GM18502 (cell line): ENCODE measurements at regions not wholly inside any gene's neighbourhood (a gene's known extent, or its start where the extent isn't known, plus 50 kb on each side); places are given as distances from the start of the nearest gene placed in this dataset.
"Not testable (repeated sequence)": the region's sequence is repeated elsewhere in the genome, so short reads cannot be mapped to it uniquely, and the experiment has no call there.

Experiments used
- ATAC-seq: cut with Tn5 transposase; IDR thresholded peaks from one replicate; pipeline ENCODE4 v1.9.1; 2021; ENCODE audit warnings: mild to moderate bottlenecking; ENCODE audit not compliant: unreplicated experiment, poor library complexity

DNA sequence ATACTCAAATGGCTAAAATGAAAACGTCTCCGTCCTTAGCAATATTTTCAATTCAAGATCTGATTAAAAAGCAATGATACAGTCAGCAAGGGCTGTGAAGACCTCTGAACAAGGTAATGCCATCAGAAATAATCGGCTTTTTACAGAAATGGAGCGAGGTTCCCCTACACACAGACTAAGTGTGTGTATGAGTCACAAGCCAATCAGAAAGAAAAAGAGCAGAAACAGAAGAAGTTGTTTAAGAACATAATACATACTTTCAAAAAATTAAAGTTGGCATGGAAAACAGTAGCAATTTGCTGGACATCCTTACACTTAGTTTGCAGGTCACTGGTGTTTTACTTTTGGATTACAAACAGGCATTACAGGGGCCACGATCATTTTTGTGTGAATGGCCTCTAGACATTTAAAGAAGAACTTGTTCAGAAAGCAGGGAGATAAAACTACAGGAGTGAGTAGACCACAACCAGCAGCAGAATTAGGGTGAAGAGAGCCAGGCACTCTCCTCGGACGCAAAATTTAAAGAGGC is 350.0 kb upstream of the RUNX1 start:
- no peak for ATAC-seq

DNA sequence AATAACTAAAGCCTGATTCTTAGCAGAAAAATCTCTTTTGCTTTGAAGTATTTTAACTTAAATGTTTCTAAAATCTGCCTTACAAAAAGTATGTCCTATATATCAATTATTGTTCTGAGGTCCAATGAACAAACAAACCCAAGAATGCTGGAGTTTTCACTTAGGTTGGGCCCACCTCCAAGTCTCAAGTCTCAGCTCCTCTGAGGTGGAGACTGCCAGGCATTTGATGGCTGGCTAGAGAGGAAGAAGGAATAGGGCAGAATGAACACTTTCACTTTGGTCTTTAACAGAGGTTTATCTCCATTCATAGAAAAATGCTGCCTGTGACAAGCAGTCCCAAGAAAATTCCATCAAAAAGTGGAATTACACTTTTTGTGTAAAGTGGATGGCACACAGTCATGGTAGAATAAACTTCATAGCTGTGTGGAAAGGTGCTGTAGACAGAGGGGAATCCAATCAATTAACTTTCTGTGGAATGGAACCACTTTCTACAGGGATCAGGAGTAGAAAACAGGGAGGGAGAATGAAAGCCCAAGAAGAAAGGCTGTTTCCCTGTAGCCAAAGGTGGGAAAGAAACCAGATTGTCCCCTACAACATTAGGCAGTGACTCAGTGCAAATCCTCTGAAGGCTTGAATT is 349.4 kb upstream of the RUNX1 start:
- no peak for ATAC-seq

DNA sequence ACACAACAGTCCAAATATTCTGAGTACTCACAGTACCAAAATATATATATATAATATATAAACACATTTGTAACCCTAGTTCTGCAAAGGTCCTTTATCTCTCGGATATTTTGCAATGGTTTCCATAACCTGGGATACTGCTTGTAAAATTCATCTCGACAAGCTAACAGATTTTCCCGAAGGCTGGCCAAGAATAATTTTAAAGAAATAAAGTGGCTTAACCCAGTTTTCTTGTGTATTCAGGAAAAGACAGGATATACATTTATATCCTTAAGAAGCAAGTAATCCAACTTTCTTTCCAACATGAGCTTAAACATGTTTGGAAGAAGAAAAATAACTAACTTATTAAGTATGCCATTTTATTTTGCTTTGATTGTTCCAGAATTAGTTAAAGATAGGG is 348.7 kb upstream of the RUNX1 start:
- ATAC-seq = no peak

DNA sequence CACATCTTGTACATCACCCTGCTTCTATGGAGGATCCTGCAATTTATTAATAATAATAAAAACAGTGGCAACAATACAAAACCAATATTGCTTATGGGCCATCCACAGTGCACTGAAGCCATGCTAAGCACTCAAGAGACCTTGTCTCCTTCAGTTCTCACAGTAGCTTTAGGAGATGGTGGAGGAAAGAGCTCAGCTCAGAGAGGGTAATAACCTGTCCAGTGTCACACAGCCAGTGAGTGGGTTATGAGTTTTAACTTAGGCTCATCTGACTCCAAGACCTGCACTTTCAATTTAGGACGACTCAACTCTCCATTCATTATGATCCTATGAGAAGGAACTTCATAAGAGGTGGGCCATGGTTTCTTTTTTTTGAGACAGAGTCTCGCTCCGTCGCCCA is 347.6 kb upstream of the RUNX1 start:
- ATAC-seq = no peak

DNA sequence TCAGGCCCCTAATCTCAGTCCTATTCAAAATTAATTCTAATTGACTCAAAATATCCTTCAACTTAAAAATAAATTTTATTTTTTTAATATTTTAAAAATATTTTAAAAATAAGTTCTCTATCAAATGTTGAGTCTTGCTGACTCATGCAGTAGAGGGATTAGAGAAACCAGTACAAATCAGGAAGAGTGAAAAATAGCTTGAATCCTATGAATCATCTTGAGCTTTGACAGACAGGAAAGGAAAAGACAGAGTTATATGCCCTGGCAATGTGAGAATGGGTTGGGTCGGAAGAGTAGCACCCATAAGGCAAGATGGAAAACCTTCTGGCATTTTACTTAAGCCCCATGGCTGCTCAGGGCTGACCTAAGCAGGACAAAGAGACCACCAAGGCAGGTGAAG is 346.6 kb upstream of the RUNX1 start:
- ATAC-seq = no peak

DNA sequence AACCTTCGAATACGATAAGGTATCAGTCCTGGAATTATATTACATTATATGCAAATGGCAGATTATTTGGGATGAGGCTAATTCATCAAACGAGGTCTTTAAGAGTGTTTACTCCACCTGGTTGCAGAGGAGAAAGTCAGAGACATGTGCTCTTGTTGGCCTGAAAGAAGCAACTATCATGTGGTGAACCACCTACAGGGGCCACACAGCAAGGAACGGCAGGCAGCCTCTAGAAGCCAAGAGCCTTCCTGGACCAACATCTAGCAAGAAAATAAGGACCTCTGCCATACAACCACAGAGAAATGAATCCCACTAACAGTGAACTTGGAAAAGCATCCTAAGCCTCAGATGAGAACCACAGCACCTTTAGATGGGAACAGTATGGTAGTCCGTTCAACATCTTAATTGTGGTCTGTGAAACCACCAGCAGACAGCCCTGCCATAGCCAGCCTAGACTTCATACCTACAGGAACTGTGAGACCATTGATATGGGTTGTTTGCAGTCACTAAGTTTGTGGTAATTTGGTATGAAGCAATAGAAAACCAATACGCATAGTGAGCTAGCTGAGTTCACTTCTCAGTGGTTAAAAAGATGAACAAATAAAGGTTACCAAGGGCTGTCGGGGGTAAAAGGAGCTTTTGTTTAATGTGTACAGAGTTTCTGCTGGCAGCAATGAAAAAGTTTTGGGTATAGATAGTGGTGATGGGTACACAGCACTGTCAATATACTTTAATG is 345.7 kb upstream of the RUNX1 start:
- no peak for ATAC-seq

DNA sequence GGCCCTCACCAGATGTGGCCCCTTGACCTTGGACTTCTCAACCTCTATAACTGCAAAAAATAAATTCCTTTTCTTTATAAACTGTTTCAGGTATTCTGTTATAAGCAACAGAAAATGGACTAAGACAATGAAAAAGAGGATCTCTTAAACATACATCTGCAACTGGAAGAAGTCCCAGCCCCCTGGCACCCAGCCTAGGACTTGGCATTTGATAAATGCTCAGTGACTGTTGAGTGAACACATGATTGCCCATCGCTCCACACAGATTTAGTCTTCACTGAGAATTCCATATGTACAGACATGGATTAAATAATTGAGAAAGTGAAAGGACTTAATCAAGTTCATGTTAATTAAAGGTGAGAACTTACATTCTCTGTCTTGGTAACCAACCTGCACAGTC is 344.9 kb upstream of the RUNX1 start:
- ATAC-seq = no peak

DNA sequence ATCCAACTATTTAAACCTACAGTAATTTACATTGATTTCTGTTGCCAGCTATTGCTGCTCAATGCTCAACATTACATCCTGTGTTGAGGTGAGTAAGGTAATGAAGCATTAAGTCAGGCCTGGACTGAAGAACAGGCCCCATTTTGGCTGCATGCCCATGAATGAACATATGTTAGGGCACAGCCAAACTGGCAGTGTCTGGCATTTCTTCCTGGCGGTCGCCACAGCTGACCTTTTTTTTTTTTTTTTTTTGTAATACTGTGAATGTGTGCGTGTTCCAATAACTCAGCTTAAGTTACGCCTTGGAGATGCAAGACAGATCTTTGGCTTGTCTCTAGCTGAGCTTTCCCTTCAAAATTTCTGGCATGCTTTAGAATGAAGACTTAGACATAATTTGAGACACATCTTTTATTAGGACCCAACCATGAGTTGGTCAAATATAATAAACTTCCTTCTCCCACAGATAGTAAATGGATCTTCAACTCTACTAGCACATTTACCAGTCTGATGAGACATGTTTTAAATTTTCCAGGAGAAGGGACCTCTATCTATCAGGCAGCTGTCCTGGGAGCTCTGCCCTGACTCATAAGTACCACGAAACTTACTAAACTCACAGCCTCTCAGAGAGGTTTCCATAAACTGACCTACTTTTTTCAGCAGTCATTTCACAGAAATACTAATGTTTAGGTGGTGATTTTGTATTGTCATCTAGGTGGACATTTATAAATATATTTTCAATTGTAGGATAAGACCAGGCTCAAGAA is 341.1 kb upstream of the RUNX1 start:
- ATAC-seq = no peak

DNA sequence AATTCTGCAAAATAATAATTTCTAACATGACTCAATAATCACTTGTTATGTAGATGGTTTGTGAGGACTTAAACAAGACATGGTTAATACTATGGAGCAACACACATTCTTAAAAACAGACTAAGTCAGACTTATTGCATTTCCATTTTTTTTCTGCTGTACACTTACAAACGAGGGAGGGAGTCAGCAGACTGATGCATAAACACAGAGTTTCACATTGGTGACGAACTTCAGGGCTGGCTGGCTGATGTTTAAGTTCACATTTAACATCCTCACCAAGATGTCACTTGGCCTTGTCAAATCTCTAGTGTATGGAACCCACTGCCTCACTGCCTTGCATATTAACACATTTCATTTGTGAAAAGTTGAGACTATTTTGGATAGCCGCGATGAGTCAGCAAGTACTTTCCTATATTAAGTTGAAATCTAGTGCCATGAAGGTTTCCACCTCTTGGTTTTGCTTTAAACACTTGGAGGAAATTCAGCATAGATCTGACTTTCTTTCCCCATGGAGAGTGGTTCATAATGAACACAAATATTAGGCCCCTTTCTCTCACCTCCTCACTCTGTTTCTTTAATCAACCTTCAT is 337.5 kb upstream of the RUNX1 start:
- ATAC-seq = no peak

DNA sequence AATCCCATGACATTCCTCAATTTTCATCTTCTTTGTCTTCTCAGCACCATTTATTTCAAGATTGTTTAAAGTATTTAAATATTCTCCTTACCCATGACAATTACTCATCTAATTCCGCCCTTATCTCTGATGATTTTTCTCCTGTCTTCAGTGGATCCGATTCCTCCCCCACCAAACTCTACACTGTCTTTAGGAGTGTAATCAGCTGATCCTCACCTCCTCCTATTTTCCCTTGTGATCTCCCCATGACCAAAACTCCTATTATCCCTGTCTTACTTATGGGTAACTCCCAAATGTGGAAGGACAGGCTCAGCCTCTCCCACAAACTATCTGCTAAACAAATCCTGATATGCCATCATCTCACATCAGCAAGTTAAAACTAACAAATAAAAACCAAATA is 335.3 kb upstream of the RUNX1 start:
- ATAC-seq = no peak

DNA sequence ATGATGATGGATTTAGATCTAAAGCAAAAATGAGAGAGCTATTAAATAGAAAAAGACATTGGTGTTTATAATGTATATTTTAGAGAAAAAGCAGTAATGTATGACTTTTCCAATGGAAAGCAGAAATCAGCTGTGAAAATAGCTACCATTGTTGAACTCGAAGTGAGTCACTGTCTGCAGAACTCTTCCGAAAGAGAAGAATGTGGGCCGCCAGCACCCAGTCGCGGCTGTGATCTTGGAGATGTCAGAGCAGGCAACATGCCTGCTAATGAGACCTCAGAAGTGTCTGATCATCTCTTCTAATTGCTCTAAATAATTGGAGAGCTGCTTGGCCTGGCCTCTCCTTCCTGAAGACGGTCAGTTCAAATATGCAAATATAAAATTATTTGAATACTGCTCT is 333.6 kb upstream of the RUNX1 start:
- no peak for ATAC-seq

DNA sequence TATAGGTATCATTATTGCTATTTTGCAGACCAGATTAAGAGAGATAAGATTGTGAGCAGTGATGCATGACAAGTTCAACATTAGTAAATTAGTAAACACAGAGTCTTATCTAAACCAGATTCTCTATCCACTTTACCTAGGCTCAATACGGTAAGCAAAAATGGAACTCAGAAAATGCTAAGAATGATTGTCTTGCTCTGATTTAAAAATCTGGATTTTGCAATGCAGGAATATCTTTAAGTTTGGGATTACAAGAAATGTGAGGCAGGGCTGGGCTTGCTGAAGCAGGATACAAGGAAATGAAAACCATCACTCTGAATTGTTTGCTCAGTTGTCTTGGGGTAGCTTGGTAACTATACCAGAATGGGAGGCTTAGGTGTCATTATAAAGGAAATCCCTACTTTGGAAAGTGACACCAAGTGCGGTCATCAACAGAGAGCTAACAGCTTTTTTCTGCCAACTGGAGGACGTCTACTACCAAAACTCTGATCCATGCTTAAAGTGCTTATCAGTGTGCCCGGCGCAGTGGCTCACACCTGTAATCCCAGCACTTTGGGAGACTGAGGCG is 332.7 kb upstream of the RUNX1 start:
- no peak for ATAC-seq

DNA sequence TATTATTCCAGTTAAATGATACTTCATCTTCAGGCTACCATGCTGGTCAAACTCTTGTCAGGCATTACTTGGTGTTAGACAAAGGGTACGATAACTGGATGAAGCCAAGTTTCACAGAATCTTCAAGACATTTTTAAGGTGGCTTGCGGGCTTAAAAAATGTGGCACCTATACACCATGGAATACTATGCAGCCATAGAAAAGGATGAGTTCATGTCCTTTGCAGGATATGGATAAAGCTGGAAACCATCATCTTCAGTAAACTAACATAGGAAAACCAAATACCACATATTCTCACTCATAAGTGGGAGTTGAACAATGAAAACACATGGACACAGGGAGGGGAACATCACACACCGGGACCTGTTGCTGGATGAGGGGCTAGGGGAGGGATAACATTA is 331.2 kb upstream of the RUNX1 start:
- not testable (repeated sequence) for ATAC-seq

DNA sequence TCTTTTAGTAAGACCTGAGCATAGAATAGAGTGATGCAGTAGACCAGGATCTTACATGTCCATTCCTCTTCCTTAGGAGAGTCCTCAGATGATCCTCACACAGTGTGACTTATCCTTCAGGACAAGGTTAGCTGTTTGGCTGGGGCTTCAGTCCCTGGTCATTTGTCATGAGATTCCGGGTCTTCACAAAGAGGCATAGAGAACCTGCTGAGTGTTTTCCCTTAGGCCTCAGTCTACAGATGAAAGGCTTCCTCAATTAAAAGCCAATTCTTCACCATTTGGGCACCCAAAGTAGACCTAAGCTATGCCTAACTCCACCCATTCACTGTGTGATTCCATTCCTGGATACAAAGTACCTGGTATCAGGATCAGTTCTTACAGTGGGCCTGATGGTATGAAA is 329.8 kb upstream of the RUNX1 start:
- no peak for ATAC-seq

DNA sequence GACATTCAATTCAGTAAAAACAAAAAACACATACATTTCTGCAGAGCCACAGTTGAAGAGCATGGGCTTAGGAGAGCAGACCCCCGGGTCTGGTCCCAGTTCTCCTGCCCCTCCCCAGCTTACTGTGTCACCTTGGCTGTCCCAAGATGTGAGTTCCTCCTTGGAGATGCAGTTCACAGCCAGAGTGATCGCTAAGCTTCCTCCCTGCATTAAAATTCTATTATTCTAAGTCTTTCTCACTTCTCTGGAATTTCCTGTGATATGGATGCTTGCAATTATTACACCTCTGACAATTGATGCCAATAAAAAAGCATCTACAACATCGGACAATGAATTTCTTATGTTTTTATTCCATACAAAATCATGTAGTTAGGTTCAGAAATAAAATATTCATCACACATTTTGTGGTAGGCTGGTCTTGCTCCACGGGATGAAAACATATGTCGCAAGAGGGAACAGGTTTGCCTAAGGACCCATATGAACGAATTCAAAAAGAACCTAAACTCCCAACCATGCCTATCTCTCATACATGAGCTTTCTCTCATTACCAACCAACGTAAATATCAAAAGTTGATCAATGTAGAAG is 328.5 kb upstream of the RUNX1 start:
- no peak for ATAC-seq

DNA sequence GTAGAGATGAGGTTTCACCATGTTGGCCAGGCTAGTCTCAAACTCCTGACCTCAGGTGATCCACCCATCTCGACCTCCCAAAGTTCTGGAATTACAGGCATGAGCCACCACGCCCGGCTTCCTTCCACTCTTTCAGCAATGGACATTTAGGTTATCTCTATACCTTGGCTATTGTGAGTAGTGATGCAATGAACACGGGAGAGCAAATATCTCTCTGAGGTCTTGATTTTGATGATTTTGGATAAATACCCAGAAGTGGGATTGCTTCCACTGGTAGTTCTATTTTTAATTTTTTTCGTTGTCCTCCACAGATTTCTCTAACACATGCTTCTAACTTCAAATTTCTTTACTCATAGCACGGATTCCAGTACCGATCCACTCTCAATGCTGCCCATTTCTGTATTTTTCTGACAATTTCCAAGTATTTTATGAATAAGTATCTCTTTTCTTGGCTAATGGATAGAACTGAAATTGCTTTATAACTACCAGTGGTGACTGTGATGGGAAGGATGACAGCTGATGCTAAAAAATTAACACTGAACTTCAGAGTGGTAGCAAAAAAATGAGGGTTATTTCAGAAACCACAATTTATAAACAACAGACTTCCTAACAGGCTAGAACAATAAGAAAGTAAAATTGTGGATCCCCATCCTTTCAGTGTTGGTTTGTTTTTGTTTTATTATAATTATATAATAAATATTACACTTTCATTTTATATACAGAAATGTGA is 327.5 kb upstream of the RUNX1 start:
- no peak for ATAC-seq

DNA sequence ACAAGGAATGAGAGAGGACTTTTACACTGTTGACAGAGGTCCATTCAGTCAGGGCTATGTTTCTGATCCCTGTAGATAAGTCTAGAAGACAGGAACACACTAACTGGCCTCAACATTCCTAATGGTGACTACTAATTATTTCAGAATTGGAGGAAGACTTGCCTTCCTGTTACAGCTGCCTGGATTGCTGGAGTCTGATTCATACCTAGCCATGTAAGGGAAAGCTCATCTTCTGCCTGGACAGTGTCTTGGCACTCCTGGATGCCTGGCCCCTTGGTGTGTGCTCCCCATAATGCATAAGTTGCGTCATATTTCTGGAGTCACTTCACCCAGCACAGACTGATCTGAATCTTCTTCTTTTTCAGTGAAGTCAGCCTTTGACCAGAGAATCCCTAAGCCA is 326.0 kb upstream of the RUNX1 start:
- ATAC-seq = no peak

DNA sequence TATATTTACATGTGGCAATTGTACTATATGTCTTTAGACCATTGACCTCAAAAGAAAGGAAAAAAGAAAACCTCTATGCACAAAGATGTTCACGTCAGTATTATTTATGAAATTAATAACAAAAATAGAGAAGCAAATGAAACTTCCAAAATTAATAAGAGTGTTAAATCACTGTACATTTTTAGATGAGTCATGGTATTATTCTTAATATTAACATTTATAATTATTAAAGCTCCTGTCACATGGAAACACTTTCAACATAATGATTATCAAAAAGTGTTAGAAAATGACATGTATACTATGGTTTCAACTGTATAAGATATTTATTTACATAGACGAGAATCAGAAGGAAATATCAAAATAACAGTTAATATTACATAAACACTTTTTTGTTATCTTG is 324.9 kb upstream of the RUNX1 start:
- ATAC-seq = no peak

DNA sequence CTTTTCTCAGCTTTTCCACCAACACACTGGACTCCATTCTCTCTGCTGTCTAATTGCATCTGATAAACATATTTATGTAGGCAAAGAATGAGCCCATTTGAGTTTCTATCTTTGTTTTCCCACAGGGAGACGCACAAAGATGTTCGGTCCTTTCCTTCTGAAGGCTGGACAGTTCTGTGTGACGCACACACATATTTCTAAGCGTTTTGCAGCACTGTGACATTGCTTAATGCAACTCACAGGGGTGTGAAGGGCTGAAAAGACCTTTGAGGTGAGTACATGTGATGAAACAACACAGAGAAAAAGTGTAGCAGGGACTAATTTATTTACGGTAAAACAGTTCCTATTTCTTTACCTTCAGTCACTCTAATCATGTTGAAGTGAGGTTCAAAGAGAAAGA is 323.1 kb upstream of the RUNX1 start:
- ATAC-seq = no peak

DNA sequence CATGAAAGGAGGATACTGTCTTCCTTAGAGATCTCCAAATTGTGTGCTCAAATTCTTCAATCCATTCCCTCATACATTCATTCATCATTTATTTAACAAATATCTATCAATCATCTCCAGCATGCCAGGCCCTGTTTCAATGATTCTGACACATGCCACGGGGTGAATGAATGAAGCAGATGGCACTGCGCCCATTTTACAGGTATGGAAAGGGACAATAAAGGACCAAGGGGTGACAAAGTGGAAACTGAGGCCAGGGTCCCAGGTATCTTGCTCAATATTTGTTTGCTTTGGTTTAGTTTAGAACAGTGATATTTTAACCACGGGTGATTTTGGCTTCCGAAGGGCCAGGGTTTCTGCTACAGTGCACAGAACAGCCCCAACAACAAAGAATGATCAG is 321.6 kb upstream of the RUNX1 start:
- ATAC-seq = no peak
